Activated naive CD4-positive, alpha-beta T cell treated with anti-CD3 and anti-CD28 coated beads for 36 hours (primary cell): ENCODE measurements at regions not wholly inside any gene's neighbourhood (a gene's known extent, or its start where the extent isn't known, plus 50 kb on each side); places are given as distances from the start of the nearest gene placed in this dataset.

Source experiments
- CTCF ChIA-PET: fragments of 350-600 bp; sonication (Branson Sonifier 250); formaldehyde crosslinking; loops from one replicate; lab custom pipeline; 2021; ENCODE audit warnings: antibody characterized with exemption; lab: Charles Lee
- DNase-seq: peaks from one replicate; pipeline ENCODE4 v3.0.0-alpha.2; 2020
- H3K27ac Mint-ChIP-seq: one replicate; pipeline ENCODE4 v1.8.0; 2021; ENCODE audit warnings: mild to moderate bottlenecking, mixed read lengths
- H3K27me3 Mint-ChIP-seq: one replicate; pipeline ENCODE4 v1.8.0; 2021; ENCODE audit warnings: low read depth, mixed read lengths
- H3K36me3 Mint-ChIP-seq: one replicate; pipeline ENCODE4 v1.8.0; 2021; ENCODE audit warnings: low read depth, mixed read lengths
- H3K4me1 Mint-ChIP-seq: one replicate; pipeline ENCODE4 v1.8.0; 2021; ENCODE audit warnings: low read depth, mixed read lengths
- H3K4me3 Mint-ChIP-seq: one replicate; pipeline ENCODE4 v1.8.0; 2021; ENCODE audit warnings: mild to moderate bottlenecking, moderate library complexity, mixed read lengths
- H3K9me3 Mint-ChIP-seq: one replicate; pipeline ENCODE4 v1.8.0; 2021; ENCODE audit warnings: mixed read lengths
- intact Hi-C: fragments of 100-400 bp; cut with micrococcal nuclease; formaldehyde crosslinking; loops from one replicate; pipeline ENCODE4 v1.15.1; 2023

DNA sequence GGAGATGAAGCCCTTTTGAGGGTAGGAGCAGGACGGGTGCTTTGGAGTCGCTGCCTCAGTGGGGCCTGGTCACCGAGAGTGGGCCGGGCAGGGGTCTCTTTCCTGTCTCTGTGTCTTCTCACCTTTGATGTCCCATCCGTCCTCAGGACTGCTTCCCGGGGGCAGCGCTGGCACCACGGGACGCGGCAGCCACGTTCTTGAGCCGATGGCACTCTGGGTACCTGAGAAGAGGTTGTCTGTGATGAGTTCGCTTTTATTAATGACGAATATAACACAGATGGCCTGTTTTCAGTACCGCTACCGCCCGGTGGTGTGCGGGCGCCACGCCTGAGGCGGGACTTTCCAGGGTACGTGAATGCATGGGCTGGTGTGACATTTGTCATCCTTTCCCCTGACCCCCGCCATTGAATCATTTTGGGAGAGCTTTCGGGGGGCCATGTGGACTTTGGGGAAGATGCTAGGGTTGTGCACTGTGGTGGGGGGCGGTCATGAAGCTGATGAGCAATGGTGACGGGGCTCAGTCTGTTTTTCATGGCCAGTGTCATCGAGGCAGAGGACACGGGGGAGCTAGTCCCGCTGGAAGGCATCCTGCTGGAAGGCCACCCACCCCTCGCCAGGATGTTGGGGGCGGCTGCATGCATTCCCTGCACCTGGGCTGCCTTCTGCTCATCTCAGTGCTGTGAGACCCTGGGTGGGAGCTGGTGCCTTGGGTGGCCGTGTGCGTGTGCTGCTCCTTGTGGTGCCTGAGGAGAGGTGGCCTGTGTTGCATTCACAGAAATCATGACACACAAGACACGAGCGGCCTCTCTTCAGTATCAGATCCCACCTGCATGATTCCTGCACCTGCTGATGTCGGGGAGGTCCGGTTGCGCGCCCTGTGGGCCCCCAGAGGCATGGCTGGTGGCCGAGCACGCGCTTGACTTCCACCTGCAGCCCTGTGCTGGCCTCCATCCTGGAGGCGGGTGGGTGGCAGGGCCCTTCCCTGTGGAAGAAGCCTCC is 162.5 kb upstream of the RTL1 start:
- intact Hi-C loops = no loop called here
- CTCF ChIA-PET = no interaction called here
- Mint-ChIP-seq H3K4me1 (no peaks in the 10 kb centered on the region), H3K36me3 (no peaks in the 10 kb centered on the region), H3K4me3 (no peak overlapping the region), H3K9me3 (no peaks in the 10 kb centered on the region), H3K27ac (no peak overlapping the region), H3K27me3 (peaks cover 5% of the 10 kb centered on the region)
- DNase-seq = no peak

GRCh38 chr14:101066826-101067510 is 163.4 kb upstream of the RTL1 start:
- CTCF ChIA-PET = no interaction called here
- Mint-ChIP-seq H3K9me3 (no peaks in the 10 kb centered on the region), H3K4me1 (no peaks in the 10 kb centered on the region), H3K27me3 (peaks cover 5% of the 10 kb centered on the region), H3K36me3 (no peaks in the 10 kb centered on the region), H3K27ac (no peak overlapping the region), H3K4me3 (no peak overlapping the region)
- intact Hi-C loops = no loop called here
- no peak for DNase-seq

DNA sequence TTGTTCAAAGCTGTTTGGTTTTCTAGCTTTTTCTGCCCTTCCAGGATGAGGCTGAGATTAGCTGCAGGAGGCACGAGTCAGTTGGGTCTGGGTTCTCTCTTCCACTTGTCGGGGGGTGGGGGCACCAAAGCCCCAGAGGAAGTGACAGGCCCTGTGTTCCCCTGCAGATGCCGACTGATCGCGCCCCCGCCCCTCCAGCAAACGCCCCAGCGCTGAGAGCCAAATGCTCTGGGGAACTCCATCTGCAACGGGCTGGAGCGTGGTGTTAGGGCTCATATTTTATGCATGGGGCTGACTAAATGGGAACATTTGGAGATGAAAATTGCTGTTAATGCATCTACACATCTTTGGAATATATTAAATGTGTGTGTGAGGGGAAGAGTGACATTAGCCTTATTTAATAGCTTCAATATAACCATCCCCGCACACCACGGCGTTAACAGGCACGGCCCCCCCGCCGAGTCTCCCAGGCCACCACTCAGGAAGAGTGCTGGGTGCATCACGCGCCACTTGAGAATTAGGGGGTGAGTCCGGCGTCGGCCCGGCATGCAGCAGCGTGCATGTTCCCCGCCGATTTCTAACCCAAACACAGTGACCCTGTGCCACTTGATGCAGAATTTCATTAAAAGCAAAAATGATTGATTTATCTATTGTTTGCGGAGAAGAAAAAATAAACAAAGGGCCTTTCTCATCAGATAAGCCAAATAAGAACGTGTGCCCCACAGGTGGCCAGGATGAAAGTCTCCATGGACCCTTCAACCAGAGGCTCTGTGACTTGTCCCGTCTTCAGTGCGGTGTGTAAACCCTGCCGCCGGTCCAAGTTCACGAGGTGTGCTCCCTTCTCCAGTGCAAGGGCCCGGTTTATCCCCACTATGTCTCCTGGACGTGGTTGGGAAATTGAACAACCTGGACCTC is 165.0 kb upstream of the RTL1 start:
- DNase-seq = no peak
- Mint-ChIP-seq H3K27me3 (peaks cover 5% of the 10 kb centered on the region), H3K9me3 (no peaks in the 10 kb centered on the region)

GRCh38 chr14:101069228-101069549 is 165.7 kb upstream of the RTL1 start:
- CTCF ChIA-PET = no interaction called here
- DNase-seq = no peak
- no peaks in the 10 kb centered on the region for H3K36me3 Mint-ChIP-seq
- H3K27ac Mint-ChIP-seq = no peak overlapping the region
- no peak overlapping the region for H3K4me3 Mint-ChIP-seq
- H3K9me3 Mint-ChIP-seq = no peaks in the 10 kb centered on the region
- intact Hi-C loops = no loop called here
- peaks cover 5% of the 10 kb centered on the region for H3K27me3 Mint-ChIP-seq
- no peaks in the 10 kb centered on the region for H3K4me1 Mint-ChIP-seq

More for the DNA sequence above, 165.0 kb upstream of the RTL1 start:
- Mint-ChIP-seq H3K4me3 (no peak overlapping the region), H3K27ac (no peak overlapping the region), H3K4me1 (no peaks in the 10 kb centered on the region), H3K36me3 (no peaks in the 10 kb centered on the region)
- intact Hi-C loops = no loop called here
- CTCF ChIA-PET = no interaction called here

GRCh38 chr14:101069666-101070362 is 166.3 kb upstream of the RTL1 start:
- intact Hi-C loops = no loop called here
- Mint-ChIP-seq H3K9me3 (no peaks in the 10 kb centered on the region), H3K36me3 (no peaks in the 10 kb centered on the region), H3K4me1 (no peaks in the 10 kb centered on the region), H3K27me3 (peaks cover 8% of the 10 kb centered on the region), H3K27ac (no peak overlapping the region), H3K4me3 (no peak overlapping the region)
- CTCF ChIA-PET = no interaction called here
- DNase-seq = no peak

DNA sequence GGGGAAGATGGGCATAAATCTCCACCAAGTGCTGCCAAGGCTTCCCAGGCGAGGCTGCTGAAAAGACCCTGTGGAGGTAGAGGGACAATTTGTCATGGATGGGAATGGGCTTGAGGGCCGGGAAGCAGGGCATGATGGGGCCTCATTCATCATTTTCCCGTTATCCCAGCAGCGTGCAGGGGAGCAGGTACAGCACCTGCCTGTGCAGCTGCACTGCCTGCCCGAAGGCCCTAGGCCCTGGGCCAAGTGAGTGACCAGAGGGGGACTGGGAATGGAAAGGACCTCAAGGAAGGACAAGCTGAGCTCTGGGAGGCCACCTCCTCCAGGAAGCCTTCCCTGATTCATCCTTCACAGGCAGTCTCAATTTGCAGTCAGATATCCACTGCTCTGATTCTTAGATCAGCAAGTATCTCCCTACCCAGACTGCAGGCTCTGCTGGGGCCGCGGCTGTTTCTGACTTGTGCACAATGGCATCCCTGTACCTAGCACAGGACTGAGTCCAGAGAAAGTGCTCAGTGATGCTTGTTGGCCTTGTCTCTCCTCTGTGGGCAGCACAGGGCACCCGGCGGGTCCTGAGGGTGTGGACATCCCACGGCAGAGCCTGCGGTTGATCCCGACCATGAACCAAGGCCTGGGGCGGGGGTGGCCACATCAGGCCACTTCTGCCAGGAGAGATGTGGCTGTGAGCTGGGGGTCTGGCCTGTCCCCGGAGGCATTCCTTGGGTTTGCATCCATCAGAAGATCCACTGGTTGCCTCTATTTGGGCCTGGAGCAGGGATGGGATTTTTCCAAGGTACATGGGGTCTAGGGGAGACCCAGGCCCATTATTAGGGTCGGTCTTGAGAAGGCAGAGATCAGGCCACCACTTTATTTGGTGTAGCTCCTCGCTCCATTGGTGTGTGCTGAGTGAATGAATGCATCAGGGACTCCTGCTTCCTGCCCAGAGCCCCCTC is 167.3 kb upstream of the RTL1 start:
- Mint-ChIP-seq H3K4me1 (no peaks in the 10 kb centered on the region), H3K9me3 (no peaks in the 10 kb centered on the region), H3K4me3 (no peak overlapping the region), H3K27me3 (peaks cover 12% of the 10 kb centered on the region), H3K27ac (no peak overlapping the region), H3K36me3 (no peaks in the 10 kb centered on the region)
- DNase-seq = no peak
- intact Hi-C loops = no loop called here
- CTCF ChIA-PET = no interaction called here

DNA sequence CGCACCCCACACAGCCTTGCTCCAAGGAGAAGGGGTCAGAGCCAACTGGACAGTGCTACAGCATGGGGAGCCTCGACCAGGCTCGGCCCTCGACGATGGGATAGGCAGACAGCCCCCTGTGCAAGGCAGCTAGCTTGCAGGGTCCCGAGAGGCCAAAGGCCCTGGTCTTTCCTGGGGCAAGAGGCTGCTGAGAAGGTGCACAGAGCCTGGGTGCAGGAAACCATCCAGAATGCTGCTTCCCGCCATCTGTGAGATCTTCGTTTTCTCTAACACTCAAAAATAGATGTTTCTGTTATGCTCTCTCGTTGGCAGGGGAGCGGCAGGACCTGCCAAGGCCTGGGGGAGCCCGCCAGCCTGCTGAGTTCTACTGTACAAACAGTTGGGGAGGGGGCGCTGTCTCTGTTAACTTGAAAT is 168.0 kb upstream of the RTL1 start:
- peaks cover 14% of the 10 kb centered on the region for H3K27me3 Mint-ChIP-seq
- CTCF ChIA-PET = no interaction called here
- DNase-seq = no peak
- H3K4me3 Mint-ChIP-seq = no peak overlapping the region
- no peaks in the 10 kb centered on the region for H3K4me1 Mint-ChIP-seq
- no peaks in the 10 kb centered on the region for H3K9me3 Mint-ChIP-seq
- no peaks in the 10 kb centered on the region for H3K36me3 Mint-ChIP-seq
- intact Hi-C loops = no loop called here
- no peak overlapping the region for H3K27ac Mint-ChIP-seq

DNA sequence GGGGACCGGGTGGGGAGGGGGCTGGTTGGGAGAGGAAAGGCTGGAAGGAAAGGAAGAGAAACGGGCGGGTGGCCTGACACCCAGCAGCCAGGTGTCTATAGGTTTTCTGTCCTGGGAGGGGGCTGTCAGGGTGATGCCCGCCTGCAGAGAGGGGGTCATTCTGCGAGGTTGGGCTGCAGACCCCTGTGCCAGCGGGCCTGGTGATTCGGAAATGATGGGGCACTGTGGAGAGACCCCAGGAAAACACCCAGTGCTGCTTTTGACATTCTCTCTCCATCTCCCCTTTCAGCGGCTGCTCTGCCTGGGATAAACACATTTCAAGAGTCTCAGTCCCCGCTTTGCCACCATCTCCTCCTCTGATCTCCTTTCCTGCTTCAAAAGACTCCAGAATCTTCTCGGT is 168.5 kb upstream of the RTL1 start:
- Mint-ChIP-seq H3K36me3 (no peaks in the 10 kb centered on the region), H3K9me3 (no peaks in the 10 kb centered on the region), H3K27ac (no peak overlapping the region), H3K27me3 (peaks cover 18% of the 10 kb centered on the region), H3K4me1 (no peaks in the 10 kb centered on the region), H3K4me3 (no peak overlapping the region)
- intact Hi-C loops = no loop called here
- no peak for DNase-seq
- CTCF ChIA-PET = no interaction called here

- intact Hi-C loops = no loop called here
- DNase-seq = no peak
- no peaks in the 10 kb centered on the region for H3K9me3 Mint-ChIP-seq
- CTCF ChIA-PET = no interaction called here
- peaks cover 3% of the 10 kb centered on the region for H3K4me1 Mint-ChIP-seq
- no peaks in the 10 kb centered on the region for H3K36me3 Mint-ChIP-seq
- H3K27me3 Mint-ChIP-seq = peaks cover 19% of the 10 kb centered on the region
- no peak overlapping the region for H3K4me3 Mint-ChIP-seq
- H3K27ac Mint-ChIP-seq = no peak overlapping the region
Measured at GRCh38 chr14:101072531-101072930, 169.0 kb upstream of the RTL1 start.

- H3K27ac Mint-ChIP-seq = no peak overlapping the region
- peaks cover 18% of the 10 kb centered on the region for H3K27me3 Mint-ChIP-seq
- CTCF ChIA-PET = no interaction called here
- intact Hi-C loops = no loop called here
- no peak overlapping the region for H3K4me3 Mint-ChIP-seq
- H3K36me3 Mint-ChIP-seq = no peaks in the 10 kb centered on the region
- DNase-seq = peak; percentile 25
- H3K9me3 Mint-ChIP-seq = no peaks in the 10 kb centered on the region
- H3K4me1 Mint-ChIP-seq = peaks cover 4% of the 10 kb centered on the region
Measured at GRCh38 chr14:101072945-101073597, 169.5 kb upstream of the RTL1 start.

- intact Hi-C loops = no loop called here
- H3K36me3 Mint-ChIP-seq = no peaks in the 10 kb centered on the region
- peaks cover 4% of the 10 kb centered on the region for H3K4me1 Mint-ChIP-seq
- H3K27ac Mint-ChIP-seq = no peak overlapping the region
- H3K4me3 Mint-ChIP-seq = no peak overlapping the region
- H3K9me3 Mint-ChIP-seq = no peaks in the 10 kb centered on the region
- DNase-seq = no peak
- CTCF ChIA-PET = no interaction called here
- peaks cover 23% of the 10 kb centered on the region for H3K27me3 Mint-ChIP-seq
Measured at GRCh38 chr14:101073598-101073965, 170.1 kb upstream of the RTL1 start.
